OCI-M2 (cell line): ENCODE measurements at regions not wholly inside any gene's neighbourhood (a gene's known extent, or its start where the extent isn't known, plus 50 kb on each side); places are given as distances from the start of the nearest gene placed in this dataset.

Experiments
- DNase-seq: peaks from one replicate; lab custom pipeline; 2025; ENCODE audit not compliant: unreplicated experiment; lab: John Stamatoyannopoulos, UW

GRCh38 chr15:62599791-62600777 is 435.0 kb upstream of the C2CD4B start:
- no peak for DNase-seq

- DNase-seq, result no peak
These were observed 436.9 kb upstream of the C2CD4B start for GRCh38 chr15:62601777-62602545.

GRCh38 chr15:62603742-62604141 is 438.7 kb upstream of the C2CD4B start:
- no peak for DNase-seq

- no peak for DNase-seq
These were observed 437.3 kb upstream of the TPM1 start for GRCh38 chr15:62605282-62605681.

GRCh38 chr15:62606376-62607113 is 436.0 kb upstream of the TPM1 start:
- no peak for DNase-seq

GRCh38 chr15:62607114-62607462 is 435.5 kb upstream of the TPM1 start:
- DNase-seq, result no peak

GRCh38 chr15:62607643-62608042 is 434.9 kb upstream of the TPM1 start:
- DNase-seq, result no peak

GRCh38 chr15:62608369-62608768 is 434.2 kb upstream of the TPM1 start:
- DNase-seq, result no peak

- no peak for DNase-seq
These were observed 432.2 kb upstream of the TPM1 start for GRCh38 chr15:62610265-62610869.

GRCh38 chr15:62611002-62611401 is 431.5 kb upstream of the TPM1 start:
- DNase-seq, result no peak

GRCh38 chr15:62612183-62612733 is 430.3 kb upstream of the TPM1 start:
- DNase-seq, result no peak

- DNase-seq, result no peak
These were observed 429.8 kb upstream of the TPM1 start for GRCh38 chr15:62612771-62613170.

GRCh38 chr15:62616746-62617145 is 425.8 kb upstream of the TPM1 start:
- DNase-seq, result no peak

GRCh38 chr15:62617741-62618140 is 424.8 kb upstream of the TPM1 start:
- no peak for DNase-seq

GRCh38 chr15:62618432-62618831 is 424.1 kb upstream of the TPM1 start:
- DNase-seq, result no peak

GRCh38 chr15:62618846-62619504 is 423.6 kb upstream of the TPM1 start:
- DNase-seq, result no peak

- DNase-seq, result no peak
These were observed 423.0 kb upstream of the TPM1 start for GRCh38 chr15:62619526-62619925.

- DNase-seq, result no peak
These were observed 419.8 kb upstream of the TPM1 start for GRCh38 chr15:62622775-62623174.

- DNase-seq, result no peak
These were observed 417.8 kb upstream of the TPM1 start for GRCh38 chr15:62624547-62625378.
